K562 (cell line): ENCODE measurements at regions not wholly inside any gene's neighbourhood (a gene's known extent, or its start where the extent isn't known, plus 50 kb on each side); places are given as distances from the start of the nearest gene placed in this dataset.

Source experiments
- ATAC-seq: fragments of 200-7000 bp; cut with Tn5 transposase; 3 replicates; pipeline ENCODE4 v1.9.1; 2020; ENCODE audit warnings: moderate library complexity
- BruUV-seq: library from RNA; stranded (reverse); fragments of 400-500 nt; replicated peaks from 2 replicates; lab custom pipeline; 2021; lab: Mats Ljungman, UMichigan
- CTCF ChIA-PET: fragments of 300-600 bp; formaldehyde crosslinking; extraction: SDS; loops from one replicate; lab custom pipeline; 2021; ENCODE audit warnings: low intra/inter-chr PET ratio; lab: Yijun Ruan, JAX
- POLR2A ChIA-PET: fragments of 300-600, 350-650 bp; sonication (Branson Sonifier 250); formaldehyde crosslinking; extraction: SDS; loops from one replicate; lab custom pipeline; 2021; ENCODE audit warnings: antibody characterized with exemption, inconsistent platforms; lab: Yijun Ruan, JAX
- DNase-seq, 4 experiments: peaks; one replicate each; pipeline versions ENCODE4 v3.0.0 to v3.0.0-alpha.2; 2011 to 2018; ENCODE audit warnings: low spot score in 3 of 4, mixed read lengths in 3 of 4; ENCODE audit errors: extremely low read depth in 1 of 4
- FAIRE-seq: peaks from 2 replicates; lab custom pipeline; 2011; peaks lifted over from hg19 to GRCh38; lab: Jason Lieb, UNC
- H2AFZ ChIP-seq: 2 replicates; pipeline ENCODE4 v1.6.0; 2011; ENCODE audit warnings: low read depth, low read length, control low read depth, inconsistent platforms
- H3K27ac ChIP-seq: fragments of 200-600 bp; 3 replicates; pipeline ENCODE4 v1.8.0; 2011; ENCODE audit warnings: low read depth, mild to moderate bottlenecking, control low read depth, inconsistent platforms, low read length, moderate library complexity, mixed read lengths; ENCODE audit errors: extremely low read depth
- H3K27me3 ChIP-seq, 2 experiments: fragments of 300-600 bp in 1 of 2; 2 replicates in 1 of 2; 3 replicates in 1 of 2; pipeline versions ENCODE4 v1.6.0 to v1.8.0; 2011; ENCODE audit warnings: inconsistent platforms in 2 of 2, low read length in 2 of 2, mild to moderate bottlenecking in 1 of 2, mixed read lengths in 1 of 2, moderate library complexity in 1 of 2; ENCODE audit not compliant: control insufficient read depth in 2 of 2, insufficient read depth in 2 of 2
- H3K36me3 ChIP-seq: fragments of 300-600 bp; 3 replicates; pipeline ENCODE4 v1.8.0; 2011; ENCODE audit warnings: mild to moderate bottlenecking, low read length, inconsistent platforms; ENCODE audit not compliant: control insufficient read depth, insufficient read depth
- H3K4me1 ChIP-seq, 2 experiments: fragments of 200-600 bp in 1 of 2; replicated peaks in 1 of 2; 2 replicates in 1 of 2; 3 replicates in 1 of 2; pipeline versions ENCODE4 v1.5.1 to v1.8.0; 2011; ENCODE audit warnings: inconsistent platforms in 2 of 2, low read length in 2 of 2, mild to moderate bottlenecking in 1 of 2, mixed read lengths in 1 of 2, moderate library complexity in 1 of 2; ENCODE audit not compliant: control insufficient read depth in 2 of 2, insufficient read depth in 2 of 2
- H3K4me2 ChIP-seq: 2 replicates; pipeline ENCODE4 v1.6.1; 2011; ENCODE audit warnings: low read length, control low read depth, inconsistent platforms, mixed read lengths; ENCODE audit not compliant: insufficient read depth
- H3K4me3 ChIP-seq: fragments of 200-600 bp; sonication (generic), shearing (Covaris generic); 2 replicates; pipeline ENCODE4 v1.5.1; 2016; ENCODE audit warnings: control low read depth, inconsistent platforms
- H3K79me2 ChIP-seq: fragments of 200-600 bp; 3 replicates; pipeline ENCODE4 v1.8.0; 2011; ENCODE audit warnings: low read length, inconsistent platforms; ENCODE audit not compliant: control insufficient read depth, insufficient read depth
- H3K9ac ChIP-seq, 2 experiments: 2 replicates each; pipeline versions ENCODE4 v1.6.0 to v1.6.1; 2011; ENCODE audit warnings: low read depth in 2 of 2, low read length in 2 of 2, control low read depth in 1 of 2, inconsistent platforms in 1 of 2, mild to moderate bottlenecking in 1 of 2, mixed read lengths in 1 of 2; ENCODE audit not compliant: insufficient read depth in 1 of 2
- H3K9me1 ChIP-seq: one replicate; pipeline ENCODE4 v1.6.0; 2011; ENCODE audit warnings: inconsistent platforms, mild to moderate bottlenecking, low read length, moderate library complexity; ENCODE audit not compliant: control insufficient read depth, insufficient read depth
- H3K9me3 ChIP-seq: replicated peaks from 2 replicates; pipeline ENCODE4 v1.5.1; 2011; ENCODE audit warnings: low read depth, low read length, inconsistent platforms; ENCODE audit not compliant: control insufficient read depth, insufficient read depth
- H4K20me1 ChIP-seq: replicated peaks from 2 replicates; pipeline ENCODE4 v1.6.1; 2011; ENCODE audit warnings: low read length, inconsistent platforms, mixed read lengths; ENCODE audit not compliant: control insufficient read depth, insufficient read depth
- AFF4 ChIP-seq: sonication (generic); formaldehyde crosslinking; IDR thresholded peaks from 2 replicates; pipeline ENCODE4 v1.8.0; 2023; ENCODE audit warnings: mild to moderate bottlenecking, missing genetic modification reagents
- CAMTA2 ChIP-seq: fragments of 250-450 bp; sonication (Bioruptor Pico); conservative IDR thresholded peaks from 2 replicates; pipeline ENCODE4 v1.5.1; 2022
- CSDE1 ChIP-seq, 2 experiments: fragments of 450-650 bp; IDR thresholded peaks; 2 replicates each; pipeline ENCODE4 v1.6.1; 2016; ENCODE audit warnings: mild to moderate bottlenecking in 1 of 2
- ELF4 ChIP-seq: fragments of 450-650 bp; formaldehyde crosslinking; IDR thresholded peaks from 2 replicates; pipeline ENCODE4 v1.4.0; 2022; ENCODE audit warnings: missing genetic modification characterization
- FOSL1 ChIP-seq: fragments of 200-800 bp; sonication (Bioruptor generic); conservative IDR thresholded peaks from 2 replicates; pipeline ENCODE4 v1.6.1; 2016; ENCODE audit warnings: missing genetic modification characterization, missing compliant biosample characterization
- JUND ChIP-seq, 2 experiments: IDR thresholded peaks; 2 replicates in 1 of 2; 3 replicates in 1 of 2; pipeline ENCODE4 v1.6.1; 2011; ENCODE audit warnings: borderline replicate concordance in 2 of 2, low read depth in 2 of 2, low read length in 2 of 2, improper control_type of control experiment in 1 of 2, missing biosample characterization in 1 of 2, missing genetic modification characterization in 1 of 2, missing genetic modification reagents in 1 of 2
- MEF2D ChIP-seq: conservative IDR thresholded peaks from 2 replicates; pipeline ENCODE4 v1.6.1; 2016; ENCODE audit warnings: low read depth, missing genetic modification characterization, missing compliant biosample characterization
- POLR2B ChIP-seq: fragments of 450-650 bp; IDR thresholded peaks from 2 replicates; pipeline ENCODE4 v1.6.1; 2018; ENCODE audit warnings: low read depth; ENCODE audit not compliant: partially characterized antibody
- SRSF1 ChIP-seq: fragments of 200-400 bp; formaldehyde crosslinking; IDR thresholded peaks from 2 replicates; pipeline ENCODE4 v1.6.1; 2017; ENCODE audit warnings: mild to moderate bottlenecking, low read depth, low read length, moderate library complexity
- WGBS: fragments of 100-300 bp; shearing (Covaris generic); methylation state at CpG from one replicate; pipeline ENCODE4 v1.1.6; 2016; ENCODE audit warnings: low coverage, mixed read lengths; ENCODE audit not compliant: insufficient coverage; ENCODE audit errors: missing lambda C conversion rate; 5-methylcytosine and 5-hydroxymethylcytosine counted together
- in situ Hi-C: fragments of 300-500 bp; cut with MboI; formaldehyde crosslinking; loops from 4 replicates; pipeline ENCODE4 v1.15.0; 2018; ENCODE audit warnings: inconsistent platforms, mixed read lengths
- intact Hi-C: fragments of 100-400 bp; cut with micrococcal nuclease; formaldehyde crosslinking; loops from 2 replicates; pipeline ENCODE4 v1.14.2; 2022

GRCh38 chr16:65572156-65572555 is 450.3 kb upstream of the CDH11 start:
- intact Hi-C loops: no loop called here
- in situ Hi-C loops: no loop called here
- Histone ChIP-seq H3K36me3 (no peaks in the 10 kb centered on the region), H4K20me1 (no peaks in the 10 kb centered on the region), H2AFZ (no peak overlapping the region), H3K9me3 (no peaks in the 10 kb centered on the region), H3K9me1 (no peaks in the 10 kb centered on the region), H3K4me2 (no peak overlapping the region), H3K27me3 (no peaks in the 10 kb centered on the region), H3K27ac (no peak overlapping the region), H3K4me1 (no peaks in the 10 kb centered on the region), H3K79me2 (no peaks in the 10 kb centered on the region), H3K9ac (no peak overlapping the region), H3K4me3 (no peak overlapping the region)
- TF ChIP-seq FOSL1 (tag): peak; percentile 85
- TF ChIP-seq ELF4 (CRISPR knock-in tag): no peak
- no peak for TF ChIP-seq JUND (IDR thresholded peaks at IDR 0.05; ENCODE audit: borderline replicate concordance, low read depth, low read length)
- peak; percentile 27; the same call in 1 of the 3 replicates for TF ChIP-seq JUND (tag; IDR thresholded peaks at IDR 0.05; ENCODE audit: borderline replicate concordance, low read depth, low read length)
- no peak for TF ChIP-seq MEF2D (tag)
- no peak for ATAC-seq
- ChIA-PET CTCF (no interaction called here), POLR2A (no interaction called here)
- FAIRE-seq: no peak
- 0% methylated on average over 1 of the region's 1 CpG for WGBS
- no peak for DNase-seq
- BruUV-seq: no TSS peak

GRCh38 chr16:65570261-65570660 is 448.4 kb upstream of the CDH11 start:
- TF ChIP-seq SRSF1: no peak
- no peak for TF ChIP-seq CSDE1 (IDR thresholded peaks at IDR 0.05)
- TF ChIP-seq CAMTA2: no peak
- TF ChIP-seq AFF4: no peak
- no peak for TF ChIP-seq POLR2B
- no peak for FAIRE-seq
- Histone ChIP-seq H3K27ac (no peak overlapping the region), H3K36me3 (no peaks in the 10 kb centered on the region), H3K79me2 (no peaks in the 10 kb centered on the region), H3K9ac (no peak overlapping the region), H4K20me1 (no peaks in the 10 kb centered on the region), H3K27me3 (no peaks in the 10 kb centered on the region), H3K4me3 (no peak overlapping the region), H3K4me2 (no peak overlapping the region), H3K9me1 (no peaks in the 10 kb centered on the region), H3K4me1 (no peaks in the 10 kb centered on the region), H3K9me3 (no peaks in the 10 kb centered on the region), H2AFZ (no peak overlapping the region)
- ATAC-seq: no peak
- 11% methylated on average over 1 of the region's 1 CpG for WGBS
- no peak for DNase-seq
- in situ Hi-C loops (no loop called here), intact Hi-C loops (no loop called here)
- ChIA-PET CTCF (no interaction called here), POLR2A (no interaction called here)
- no TSS peak for BruUV-seq
